Osteoblast (primary cell): ENCODE measurements at regions not wholly inside any gene's neighbourhood (a gene's known extent, or its start where the extent isn't known, plus 50 kb on each side); places are given as distances from the start of the nearest gene placed in this dataset.

Source experiments
- DNase-seq: peaks from one replicate; pipeline ENCODE4 v3.0.0; 2011; ENCODE audit warnings: low spot score, mixed read lengths; ENCODE audit not compliant: insufficient read length; ENCODE audit errors: missing footprints
- H2AFZ ChIP-seq: 2 replicates; pipeline ENCODE4 v1.6.0; 2011; ENCODE audit warnings: mild to moderate bottlenecking, low read length
- H3K27ac ChIP-seq: 2 replicates; pipeline ENCODE4 v1.5.1; 2011; ENCODE audit warnings: mild to moderate bottlenecking, low read depth, low read length, moderate library complexity
- H3K27me3 ChIP-seq: 2 replicates; pipeline ENCODE4 v1.6.0; 2012; ENCODE audit warnings: mild to moderate bottlenecking, control low read depth, inconsistent platforms, low read length, moderate library complexity; ENCODE audit not compliant: insufficient read depth
- H3K36me3 ChIP-seq: 2 replicates; pipeline ENCODE4 v1.5.1; 2011; ENCODE audit warnings: mild to moderate bottlenecking, low read length, control low read depth, moderate library complexity; ENCODE audit not compliant: insufficient read depth
- H3K4me1 ChIP-seq: 2 replicates; pipeline ENCODE4 v1.5.1; 2011; ENCODE audit warnings: mild to moderate bottlenecking, low read length, control low read depth, moderate library complexity; ENCODE audit not compliant: insufficient read depth
- H3K4me2 ChIP-seq: 2 replicates; pipeline ENCODE4 v1.6.0; 2011; ENCODE audit warnings: mild to moderate bottlenecking, low read length; ENCODE audit not compliant: insufficient read depth
- H3K4me3 ChIP-seq: fragments of 200-600 bp; sonication (generic); 3 replicates; pipeline ENCODE4 v1.5.1; 2012; ENCODE audit warnings: mild to moderate bottlenecking, low read length, inconsistent platforms; ENCODE audit not compliant: insufficient read depth
- H3K79me2 ChIP-seq: 2 replicates; pipeline ENCODE4 v1.6.0; 2012; ENCODE audit warnings: mild to moderate bottlenecking, low read length, control low read depth, inconsistent platforms; ENCODE audit not compliant: insufficient read depth
- H3K9me3 ChIP-seq: 2 replicates; pipeline ENCODE4 v1.5.1; 2011; ENCODE audit warnings: low read depth, low read length, control low read depth
- H4K20me1 ChIP-seq: 2 replicates; pipeline ENCODE4 v1.6.0; 2012; ENCODE audit warnings: mild to moderate bottlenecking, low read length, control low read depth; ENCODE audit not compliant: insufficient read depth
- TF ChIP-seq, protein P1 (sequence below): IDR thresholded peaks from 2 replicates; pipeline ENCODE4 v1.5.1; 2011; ENCODE audit warnings: mild to moderate bottlenecking, low read depth, low read length, moderate library complexity; ENCODE audit errors: extremely low read depth

DNA sequence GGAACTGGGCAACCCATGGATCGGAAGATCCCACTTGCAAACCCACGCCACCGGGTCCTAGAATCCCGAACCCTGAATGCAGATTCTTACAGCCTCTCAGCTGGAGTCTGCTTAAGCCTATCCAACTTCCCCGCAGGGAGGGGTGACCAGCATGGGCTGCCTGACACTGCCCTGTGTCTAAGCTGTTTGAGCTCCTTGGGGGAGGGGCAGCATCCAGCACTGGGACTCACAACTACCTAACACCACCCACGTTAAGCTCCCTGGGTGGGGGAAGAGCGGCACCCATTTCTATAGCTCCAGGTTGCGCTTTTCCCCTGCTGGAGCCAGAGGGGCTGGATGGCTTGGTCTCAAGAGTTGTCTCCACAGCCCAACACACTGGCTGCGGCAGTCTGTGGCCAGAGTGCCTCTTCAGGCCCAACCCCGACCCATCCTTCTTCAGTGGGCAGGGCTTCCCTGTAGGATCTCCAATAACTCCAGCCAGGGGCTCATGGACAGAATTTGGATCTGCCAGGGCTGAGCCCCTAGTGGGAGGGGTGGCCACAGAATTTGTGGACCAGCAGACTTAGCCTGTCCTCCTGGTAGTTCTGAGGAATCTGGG lies 649.2 kb downstream of the TUSC7 start:
- H3K4me2 ChIP-seq, result no peak overlapping the region

DNA sequence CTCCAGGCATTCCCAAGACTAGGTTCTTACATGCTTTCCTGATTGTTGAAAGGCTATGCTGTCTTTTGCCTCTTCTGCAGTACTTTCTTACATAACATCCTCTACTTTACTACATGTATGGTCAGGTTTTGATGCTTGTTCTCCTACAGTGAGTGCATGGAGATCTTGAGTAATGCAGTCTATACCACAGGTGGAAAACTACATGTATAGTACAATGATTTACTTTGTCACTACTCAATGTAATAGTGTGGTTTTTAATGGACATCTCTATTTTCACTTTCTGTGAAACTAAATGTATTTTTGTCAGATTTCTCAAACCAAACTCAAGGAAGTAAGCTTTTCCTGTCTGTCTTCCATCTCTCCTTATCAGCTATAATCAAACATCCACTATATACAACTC lies 657.0 kb downstream of the TUSC7 start:
- TF ChIP-seq, protein P1, sequence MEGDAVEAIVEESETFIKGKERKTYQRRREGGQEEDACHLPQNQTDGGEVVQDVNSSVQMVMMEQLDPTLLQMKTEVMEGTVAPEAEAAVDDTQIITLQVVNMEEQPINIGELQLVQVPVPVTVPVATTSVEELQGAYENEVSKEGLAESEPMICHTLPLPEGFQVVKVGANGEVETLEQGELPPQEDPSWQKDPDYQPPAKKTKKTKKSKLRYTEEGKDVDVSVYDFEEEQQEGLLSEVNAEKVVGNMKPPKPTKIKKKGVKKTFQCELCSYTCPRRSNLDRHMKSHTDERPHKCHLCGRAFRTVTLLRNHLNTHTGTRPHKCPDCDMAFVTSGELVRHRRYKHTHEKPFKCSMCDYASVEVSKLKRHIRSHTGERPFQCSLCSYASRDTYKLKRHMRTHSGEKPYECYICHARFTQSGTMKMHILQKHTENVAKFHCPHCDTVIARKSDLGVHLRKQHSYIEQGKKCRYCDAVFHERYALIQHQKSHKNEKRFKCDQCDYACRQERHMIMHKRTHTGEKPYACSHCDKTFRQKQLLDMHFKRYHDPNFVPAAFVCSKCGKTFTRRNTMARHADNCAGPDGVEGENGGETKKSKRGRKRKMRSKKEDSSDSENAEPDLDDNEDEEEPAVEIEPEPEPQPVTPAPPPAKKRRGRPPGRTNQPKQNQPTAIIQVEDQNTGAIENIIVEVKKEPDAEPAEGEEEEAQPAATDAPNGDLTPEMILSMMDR, result no peak
- no peaks in the 10 kb centered on the region for H3K9me3 ChIP-seq
- H3K36me3 ChIP-seq, result no peaks in the 10 kb centered on the region
- H3K4me3 ChIP-seq, result no peak overlapping the region
- H3K27me3 ChIP-seq, result no peaks in the 10 kb centered on the region
- no peak overlapping the region for H3K27ac ChIP-seq
- no peaks in the 10 kb centered on the region for H3K4me1 ChIP-seq
- no peak overlapping the region for H2AFZ ChIP-seq
- H3K4me2 ChIP-seq, result no peak overlapping the region
- DNase-seq, result no peak
- H4K20me1 ChIP-seq, result no peaks in the 10 kb centered on the region
- H3K79me2 ChIP-seq, result no peaks in the 10 kb centered on the region

More for the DNA sequence above, 649.2 kb downstream of the TUSC7 start:
- H4K20me1 ChIP-seq, result no peaks in the 10 kb centered on the region
- H2AFZ ChIP-seq, result no peak overlapping the region
- H3K27me3 ChIP-seq, result no peaks in the 10 kb centered on the region
- H3K79me2 ChIP-seq, result no peaks in the 10 kb centered on the region
- no peak overlapping the region for H3K4me3 ChIP-seq
- no peaks in the 10 kb centered on the region for H3K4me1 ChIP-seq
- no peak overlapping the region for H3K27ac ChIP-seq
- no peaks in the 10 kb centered on the region for H3K36me3 ChIP-seq
- TF ChIP-seq, protein P1, result no peak
- no peak for DNase-seq
- H3K9me3 ChIP-seq, result no peaks in the 10 kb centered on the region

DNA sequence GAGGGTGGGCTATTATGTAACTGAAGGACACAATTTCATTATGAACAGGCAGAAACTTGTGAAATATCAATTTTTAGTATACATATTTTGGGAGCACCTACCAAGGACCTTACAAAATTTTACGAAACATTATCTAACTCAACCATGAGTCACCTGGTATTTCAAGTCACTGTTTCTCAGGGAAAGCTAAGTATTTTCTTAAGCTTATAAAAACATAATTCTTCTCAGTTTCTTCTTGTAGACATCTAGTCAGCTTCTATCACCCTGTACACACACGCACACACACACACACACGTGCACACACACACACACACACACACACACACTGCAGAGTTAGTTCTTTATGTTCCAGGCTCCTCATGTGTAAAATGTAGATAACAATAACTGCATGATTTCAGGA lies 658.3 kb downstream of the TUSC7 start:
- TF ChIP-seq, protein P1, result no peak
- Histone ChIP-seq H3K27ac (no peak overlapping the region), H3K9me3 (no peaks in the 10 kb centered on the region), H3K4me2 (no peak overlapping the region), H3K4me1 (no peaks in the 10 kb centered on the region), H4K20me1 (no peaks in the 10 kb centered on the region), H3K27me3 (no peaks in the 10 kb centered on the region), H3K79me2 (no peaks in the 10 kb centered on the region), H2AFZ (no peak overlapping the region), H3K4me3 (no peak overlapping the region), H3K36me3 (no peaks in the 10 kb centered on the region)
- DNase-seq, result peak; percentile 26

DNA sequence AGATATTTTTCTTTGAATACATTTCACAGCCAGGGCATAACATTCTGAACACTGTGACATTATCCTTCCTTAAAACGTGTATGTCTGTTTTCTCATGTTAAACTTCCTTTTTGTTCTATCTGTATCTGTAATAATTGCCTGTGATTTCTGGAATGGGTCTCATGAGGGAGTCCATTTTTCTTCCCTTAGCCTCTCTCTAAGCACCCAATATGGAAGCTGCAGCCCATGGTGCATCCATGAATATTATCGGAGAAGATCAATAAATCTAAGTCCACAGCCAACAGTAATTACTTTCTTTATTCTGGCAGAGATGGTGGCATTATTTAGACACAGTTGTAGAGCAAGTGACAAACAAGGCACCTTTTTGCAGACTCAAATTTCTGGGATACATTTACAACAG lies 671.1 kb downstream of the TUSC7 start:
- H3K4me3 ChIP-seq, result no peak overlapping the region
- DNase-seq, result no peak

More for the DNA sequence above, 671.1 kb downstream of the TUSC7 start:
- H3K9me3 ChIP-seq, result no peaks in the 10 kb centered on the region
- no peak overlapping the region for H2AFZ ChIP-seq
- H3K27ac ChIP-seq, result no peak overlapping the region
- no peaks in the 10 kb centered on the region for H3K27me3 ChIP-seq
- no peaks in the 10 kb centered on the region for H3K79me2 ChIP-seq
- TF ChIP-seq, protein P1, result no peak
- no peak overlapping the region for H3K4me2 ChIP-seq
- no peaks in the 10 kb centered on the region for H4K20me1 ChIP-seq
- no peaks in the 10 kb centered on the region for H3K4me1 ChIP-seq
- H3K36me3 ChIP-seq, result no peaks in the 10 kb centered on the region
